B cell (primary cell): ENCODE measurements at regions not wholly inside any gene's neighbourhood (a gene's known extent, or its start where the extent isn't known, plus 50 kb on each side); places are given as distances from the start of the nearest gene placed in this dataset.

ENCODE experiments used
- CTCF ChIP-seq: fragments of 200-600 bp; IDR thresholded peaks from one replicate; pipeline ENCODE4 v1.8.0; 2022; ENCODE audit warnings: antibody characterized with exemption, mild to moderate bottlenecking
- EZH2 ChIP-seq: IDR thresholded peaks from 2 replicates; pipeline ENCODE4 v1.6.1; 2012; ENCODE audit warnings: borderline replicate concordance, low read depth, mild to moderate bottlenecking, moderate library complexity, low read length; ENCODE audit not compliant: insufficient read depth, poor library complexity, severe bottlenecking

GRCh38 chr10:29378106-29378505 is 89.2 kb downstream of the LYZL1 start:
- TF ChIP-seq CTCF (no peak), EZH2 (no peak)
